NCI-H1048 (cell line): ENCODE measurements at regions not wholly inside any gene's neighbourhood (a gene's known extent, or its start where the extent isn't known, plus 50 kb on each side); places are given as distances from the start of the nearest gene placed in this dataset.
"Not testable (repeated sequence)": the region's sequence is repeated elsewhere in the genome, so short reads cannot be mapped to it uniquely, and the experiment has no call there.

ENCODE experiments used
- DNase-seq: peaks from one replicate; lab custom pipeline; 2025; lab: John Stamatoyannopoulos, UW

- no peak for DNase-seq
These were observed 682.4 kb upstream of the PABPC4L start for GRCh38 chr4:134883831-134884449.

GRCh38 chr4:134879019-134879418 is 677.4 kb upstream of the PABPC4L start:
- DNase-seq = no peak

- no peak for DNase-seq
These were observed 665.4 kb upstream of the PABPC4L start for GRCh38 chr4:134867027-134867426.

GRCh38 chr4:134865675-134866074 is 664.1 kb upstream of the PABPC4L start:
- no peak for DNase-seq

GRCh38 chr4:134862116-134862515 is 660.5 kb upstream of the PABPC4L start:
- no peak for DNase-seq

- no peak for DNase-seq
These were observed 647.1 kb upstream of the PABPC4L start for GRCh38 chr4:134848681-134849080.

GRCh38 chr4:134830741-134831140 is 629.2 kb upstream of the PABPC4L start:
- not testable (repeated sequence) for DNase-seq

GRCh38 chr4:134812611-134813010 is 611.0 kb upstream of the PABPC4L start:
- no peak for DNase-seq

- no peak for DNase-seq
These were observed 605.7 kb upstream of the PABPC4L start for GRCh38 chr4:134807231-134807745.

- DNase-seq = no peak
These were observed 597.0 kb upstream of the PABPC4L start for GRCh38 chr4:134798573-134798972.

GRCh38 chr4:134787315-134787714 is 585.7 kb upstream of the PABPC4L start:
- DNase-seq = no peak

GRCh38 chr4:134780244-134780643 is 578.7 kb upstream of the PABPC4L start:
- no peak for DNase-seq

- DNase-seq = no peak
These were observed 576.0 kb upstream of the PABPC4L start for GRCh38 chr4:134777606-134778005.

GRCh38 chr4:134773497-134774000 is 572.0 kb upstream of the PABPC4L start:
- no peak for DNase-seq

GRCh38 chr4:134762053-134762452 is 560.5 kb upstream of the PABPC4L start:
- no peak for DNase-seq

GRCh38 chr4:134756421-134756820 is 554.8 kb upstream of the PABPC4L start:
- DNase-seq = no peak

- DNase-seq = no peak
These were observed 552.9 kb upstream of the PABPC4L start for GRCh38 chr4:134754301-134755019.

GRCh38 chr4:134753390-134753789 is 551.8 kb upstream of the PABPC4L start:
- DNase-seq = no peak

GRCh38 chr4:134747108-134747805 is 545.7 kb upstream of the PABPC4L start:
- no peak for DNase-seq

GRCh38 chr4:134740290-134740689 is 538.7 kb upstream of the PABPC4L start:
- DNase-seq = no peak

GRCh38 chr4:134735901-134736300 is 534.3 kb upstream of the PABPC4L start:
- DNase-seq = no peak

GRCh38 chr4:134727696-134728095 is 526.1 kb upstream of the PABPC4L start:
- no peak for DNase-seq

- no peak for DNase-seq
These were observed 520.7 kb upstream of the PABPC4L start for GRCh38 chr4:134722306-134722705.
